OCI-LY3 (cell line): ENCODE measurements at regions not wholly inside any gene's neighbourhood (a gene's known extent, or its start where the extent isn't known, plus 50 kb on each side); places are given as distances from the start of the nearest gene placed in this dataset.

ENCODE experiments used
- CTCF ChIP-seq: fragments of 200-600, 300-600 bp; sonication (generic); IDR thresholded peaks from 2 replicates; pipeline ENCODE4 v1.5.1; 2014; ENCODE audit warnings: antibody characterized with exemption, low read length, low read depth
- EZH2phosphoT487 ChIP-seq: fragments of 200-600 bp; shearing (Covaris generic); IDR thresholded peaks from 2 replicates; pipeline ENCODE4 v1.6.1; 2018; ENCODE audit warnings: antibody characterized with exemption, mixed run types, low read depth

GRCh38 chr3:4234889-4235288 lies 68.3 kb upstream of the SETMAR start:
- TF ChIP-seq CTCF (no peak), EZH2phosphoT487 (no peak)
